HEK293T (cell line): ENCODE measurements at regions not wholly inside any gene's neighbourhood (a gene's known extent, or its start where the extent isn't known, plus 50 kb on each side); places are given as distances from the start of the nearest gene placed in this dataset.

Source experiments
- ARNT ChIP-seq: fragments of 450-650 bp; IDR thresholded peaks from 2 replicates; pipeline ENCODE4 v1.6.1; 2017; ENCODE audit warnings: mild to moderate bottlenecking
- BHLHE40 ChIP-seq: fragments of 450-650 bp; IDR thresholded peaks from 2 replicates; pipeline ENCODE4 v1.6.1; 2016; ENCODE audit warnings: mild to moderate bottlenecking, moderate library complexity, borderline replicate concordance
- CTBP1 ChIP-seq: fragments of 450-650 bp; IDR thresholded peaks from 2 replicates; pipeline ENCODE4 v1.6.1; 2016; ENCODE audit warnings: borderline replicate concordance
- ELF4 ChIP-seq: fragments of 450-650 bp; IDR thresholded peaks from 2 replicates; pipeline ENCODE4 v1.6.1; 2017; ENCODE audit warnings: antibody characterized with exemption
- FOXA1 ChIP-seq: fragments of 450-650 bp; IDR thresholded peaks from 2 replicates; pipeline ENCODE4 v1.6.1; 2016; ENCODE audit warnings: mild to moderate bottlenecking
- FOXK2 ChIP-seq: fragments of 450-650 bp; IDR thresholded peaks from 2 replicates; pipeline ENCODE4 v1.6.1; 2016; ENCODE audit warnings: mild to moderate bottlenecking
- FOXM1 ChIP-seq: fragments of 450-650 bp; IDR thresholded peaks from 2 replicates; pipeline ENCODE4 v1.6.1; 2017; ENCODE audit warnings: mild to moderate bottlenecking, borderline replicate concordance
- HDGF ChIP-seq: fragments of 450-650 bp; IDR thresholded peaks from 2 replicates; pipeline ENCODE4 v1.6.1; 2017; ENCODE audit warnings: antibody characterized with exemption, borderline replicate concordance
- L3MBTL2 ChIP-seq: fragments of 450-650 bp; conservative IDR thresholded peaks from 2 replicates; pipeline ENCODE4 v1.6.1; 2016; ENCODE audit warnings: mild to moderate bottlenecking
- NFRKB ChIP-seq: fragments of 450-650 bp; IDR thresholded peaks from 2 replicates; pipeline ENCODE4 v1.6.1; 2016; ENCODE audit warnings: mild to moderate bottlenecking, moderate library complexity
- SP1 ChIP-seq: fragments of 450-650 bp; IDR thresholded peaks from 2 replicates; pipeline ENCODE4 v1.6.1; 2017
- SUZ12 ChIP-seq: fragments of 450-650 bp; IDR thresholded peaks from 2 replicates; pipeline ENCODE4 v1.6.1; 2016; ENCODE audit warnings: mild to moderate bottlenecking
- TARDBP ChIP-seq: fragments of 450-650 bp; IDR thresholded peaks from 2 replicates; pipeline ENCODE4 v1.6.1; 2016

DNA sequence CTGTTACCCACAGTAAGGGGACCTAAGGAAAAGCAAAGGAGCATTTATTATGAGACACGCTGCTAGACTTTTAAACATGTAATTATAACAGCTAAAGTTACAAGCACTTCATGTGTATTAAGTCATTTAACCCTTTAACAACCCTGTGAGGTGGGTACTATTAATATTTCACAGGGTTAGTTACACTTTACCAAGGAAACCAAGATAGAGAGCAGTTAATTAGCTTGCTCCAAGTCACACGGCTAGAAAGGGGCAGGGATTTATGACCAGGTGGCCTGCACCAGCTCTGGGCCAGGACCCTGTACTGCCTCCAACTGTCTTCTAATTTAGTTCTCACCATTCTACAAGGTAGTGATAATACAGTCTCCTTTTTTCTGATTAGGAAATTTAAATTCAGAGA, 74.9 kb downstream of the RPL27A start:
- no peak for TF ChIP-seq SP1
- TF ChIP-seq HDGF = no peak
- no peak for TF ChIP-seq SUZ12
- no peak for TF ChIP-seq FOXA1
- TF ChIP-seq FOXM1 = no peak
- no peak for TF ChIP-seq FOXK2
- no peak for TF ChIP-seq ELF4
- no peak for TF ChIP-seq L3MBTL2
- no peak for TF ChIP-seq TARDBP
- no peak for TF ChIP-seq CTBP1
- TF ChIP-seq BHLHE40 = no peak
- no peak for TF ChIP-seq ARNT
- no peak for TF ChIP-seq NFRKB
